Keratinocyte (primary cell): ENCODE measurements at regions not wholly inside any gene's neighbourhood (a gene's known extent, or its start where the extent isn't known, plus 50 kb on each side); places are given as distances from the start of the nearest gene placed in this dataset.

Experiments
- DNase-seq: peaks from one replicate; pipeline ENCODE4 v3.0.0-alpha.2; 2011; ENCODE audit warnings: low read depth, missing footprints, low spot score
- FAIRE-seq: peaks from 2 replicates; lab custom pipeline; 2011; peaks lifted over from hg19 to GRCh38; lab: Jason Lieb, UNC
- H2AFZ ChIP-seq: 2 replicates; pipeline ENCODE4 v1.6.0; 2012; ENCODE audit warnings: low read length, control low read depth, inconsistent platforms; ENCODE audit not compliant: control insufficient read depth
- H3K27ac ChIP-seq: 2 replicates; pipeline ENCODE4 v1.5.1; 2011; ENCODE audit warnings: low read length; ENCODE audit not compliant: control insufficient read depth, insufficient read depth
- H3K27me3 ChIP-seq: 3 replicates; pipeline ENCODE4 v1.6.0; 2011; ENCODE audit warnings: low read length; ENCODE audit not compliant: control insufficient read depth, insufficient read depth; ENCODE audit errors: extremely low read depth
- H3K36me3 ChIP-seq, 2 experiments: 2 replicates in 1 of 2; 3 replicates in 1 of 2; pipeline ENCODE4 v1.5.1; 2011; ENCODE audit warnings: low read length in 2 of 2, mild to moderate bottlenecking in 1 of 2; ENCODE audit not compliant: control insufficient read depth in 2 of 2, insufficient read depth in 2 of 2; ENCODE audit errors: extremely low read depth in 1 of 2
- H3K4me1 ChIP-seq: 3 replicates; pipeline ENCODE4 v1.5.1; 2011; ENCODE audit warnings: low read length; ENCODE audit not compliant: control insufficient read depth, insufficient read depth; ENCODE audit errors: extremely low read depth
- H3K4me2 ChIP-seq: 3 replicates; pipeline ENCODE4 v1.6.0; 2011; ENCODE audit warnings: low read depth, low read length; ENCODE audit not compliant: control insufficient read depth, insufficient read depth; ENCODE audit errors: extremely low read depth
- H3K4me3 ChIP-seq, 3 experiments: fragments of 200-600 bp in 1 of 3; sonication (generic) in 1 of 3; 2 replicates in 2 of 3; 3 replicates in 1 of 3; pipeline ENCODE4 v1.5.1; 2011 to 2016; ENCODE audit warnings: low read length in 3 of 3, mild to moderate bottlenecking in 3 of 3, control low read depth in 2 of 3, inconsistent platforms in 1 of 3, low read depth in 1 of 3, mixed read lengths in 1 of 3, mixed run types in 1 of 3, moderate library complexity in 1 of 3; ENCODE audit not compliant: control insufficient read depth in 2 of 3, insufficient read depth in 2 of 3; ENCODE audit errors: extremely low read depth in 1 of 3
- H3K79me2 ChIP-seq: 2 replicates; pipeline ENCODE4 v1.6.0; 2012; ENCODE audit warnings: low read length; ENCODE audit not compliant: control insufficient read depth, insufficient read depth
- H3K9ac ChIP-seq: 3 replicates; pipeline ENCODE4 v1.6.0; 2011; ENCODE audit warnings: low read length; ENCODE audit not compliant: control insufficient read depth, insufficient read depth; ENCODE audit errors: extremely low read depth
- H3K9me1 ChIP-seq: 3 replicates; pipeline ENCODE4 v1.6.0; 2011; ENCODE audit warnings: low read length; ENCODE audit not compliant: control insufficient read depth, insufficient read depth; ENCODE audit errors: extremely low read depth
- H3K9me3 ChIP-seq: 2 replicates; pipeline ENCODE4 v1.5.1; 2012; ENCODE audit warnings: low read depth, low read length; ENCODE audit not compliant: control insufficient read depth
- H4K20me1 ChIP-seq: 3 replicates; pipeline ENCODE4 v1.6.0; 2011; ENCODE audit warnings: low read length; ENCODE audit not compliant: control insufficient read depth, insufficient read depth; ENCODE audit errors: extremely low read depth
- CTCF ChIP-seq, 3 experiments: IDR thresholded peaks in 1 of 3; conservative IDR thresholded peaks in 1 of 3; optimal IDR thresholded peaks in 1 of 3; 2 replicates in 2 of 3; 3 replicates in 1 of 3; pipeline versions ENCODE3 to v1.5.1; 2011; ENCODE audit warnings: low read length in 3 of 3, mild to moderate bottlenecking in 3 of 3, moderate library complexity in 2 of 3, control low read depth in 1 of 3, inconsistent platforms in 1 of 3; ENCODE audit not compliant: insufficient read depth in 2 of 3; ENCODE audit errors: extremely low read depth in 1 of 3
- EZH2 ChIP-seq: IDR thresholded peaks from one replicate; pipeline ENCODE4 v1.6.1; 2012; ENCODE audit warnings: inconsistent platforms, mild to moderate bottlenecking, low read length, moderate library complexity
- dilution Hi-C: fragments of 300-500 bp; cut with MboI; formaldehyde crosslinking; loops from one replicate; pipeline ENCODE4 v1.7.0; 2020; ENCODE audit warnings: low sequenced_read_pairs; ENCODE audit not compliant: extremely low pct_ligation_motif_present

- DNase-seq (no peak), FAIRE-seq (no peak)
- Histone ChIP-seq H3K4me2 (no peak overlapping the region), H3K4me1 (no peaks in the 10 kb centered on the region), H3K36me3 (no peaks in the 10 kb centered on the region), H4K20me1 (no peaks in the 10 kb centered on the region), H3K27me3 (no peaks in the 10 kb centered on the region), H3K9ac (no peak overlapping the region), H3K27ac (no peak overlapping the region), H3K9me1 (no peaks in the 10 kb centered on the region), H2AFZ (no peak overlapping the region), H3K9me3 (no peaks in the 10 kb centered on the region), H3K4me3 (no peak overlapping the region), H3K79me2 (no peaks in the 10 kb centered on the region)
- TF ChIP-seq EZH2 (no peak), CTCF (optimal IDR thresholded peaks at IDR 0.05 in 1 of 3, IDR thresholded peaks at IDR 0.05 in 1 of 3, conservative IDR thresholded peaks at IDR 0.05 in 1 of 3; ENCODE audit: extremely low read depth in 1 of 3, insufficient read depth in 2 of 3, low read length in 3 of 3) (no peak)
- dilution Hi-C loops = no loop called here
These were observed 348.6 kb downstream of the ADRA2A start for GRCh38 chr10:111425459-111425858.

GRCh38 chr10:111429288-111430028 is 352.6 kb downstream of the ADRA2A start:
- H2AFZ ChIP-seq = no peak overlapping the region
- no peak overlapping the region for H3K4me2 ChIP-seq
- H3K9ac ChIP-seq = no peak overlapping the region
- H3K9me3 ChIP-seq = no peaks in the 10 kb centered on the region
- H3K79me2 ChIP-seq = no peaks in the 10 kb centered on the region
- no peaks in the 10 kb centered on the region for H3K4me1 ChIP-seq
- H3K4me3 ChIP-seq = no peak overlapping the region
- H3K9me1 ChIP-seq = no peaks in the 10 kb centered on the region
- H3K27me3 ChIP-seq = no peaks in the 10 kb centered on the region
- FAIRE-seq (no peak), DNase-seq (no peak)
- dilution Hi-C loops = no loop called here
- TF ChIP-seq EZH2 = no peak
- no peak for TF ChIP-seq CTCF (optimal IDR thresholded peaks at IDR 0.05 in 1 of 3, IDR thresholded peaks at IDR 0.05 in 1 of 3, conservative IDR thresholded peaks at IDR 0.05 in 1 of 3; ENCODE audit: extremely low read depth in 1 of 3, insufficient read depth in 2 of 3, low read length in 3 of 3)
- H4K20me1 ChIP-seq = no peaks in the 10 kb centered on the region
- no peak overlapping the region for H3K27ac ChIP-seq
- no peaks in the 10 kb centered on the region for H3K36me3 ChIP-seq
